Uterus (tissue), 3 donors: ENCODE measurements at regions not wholly inside any gene's neighbourhood (a gene's known extent, or its start where the extent isn't known, plus 50 kb on each side); places are given as distances from the start of the nearest gene placed in this dataset.

Experiments used
- DNase-seq, 2 donors: peaks; one replicate each; pipeline ENCODE4 v3.0.0-alpha.2; 2019 to 2020
- H3K27ac ChIP-seq, 2 donors: fragments of 200-600 bp; sonication (generic); 1 replicate in 1 of 2; 2 replicates in 1 of 2; pipeline ENCODE4 v1.5.1; 2016 to 2018
- H3K27me3 ChIP-seq, 2 donors: fragments of 200-600 bp; sonication (generic); one replicate each; pipeline ENCODE4 v1.5.1; 2018 to 2019; ENCODE audit warnings: control low read depth in 1 of 2
- H3K36me3 ChIP-seq, 2 donors: fragments of 200-600 bp; sonication (generic); one replicate each; pipeline ENCODE4 v1.5.1; 2019; ENCODE audit warnings: control low read depth in 1 of 2
- H3K4me1 ChIP-seq, 2 donors: fragments of 200-600 bp; sonication (generic); one replicate each; pipeline ENCODE4 v1.5.1; 2018 to 2019; ENCODE audit warnings: control low read depth in 1 of 2
- H3K4me3 ChIP-seq, 2 donors: fragments of 200-600 bp; sonication (generic); 1 replicate in 1 of 2; 2 replicates in 1 of 2; pipeline ENCODE4 v1.5.1; 2018 to 2019; ENCODE audit warnings: mild to moderate bottlenecking in 1 of 2
- H3K9me3 ChIP-seq, 2 donors: fragments of 200-600 bp; sonication (generic); one replicate each; pipeline ENCODE4 v1.5.1; 2019; ENCODE audit warnings: control low read depth in 1 of 2
- CTCF ChIP-seq, 4 experiments: fragments of 200-600 bp in 2 of 4; fragments of 450-650 bp in 2 of 4; sonication (generic) in 2 of 4; IDR thresholded peaks; one replicate each; pipeline ENCODE4 v1.5.1; 2016 to 2019; ENCODE audit warnings: antibody characterized with exemption in 4 of 4, mild to moderate bottlenecking in 2 of 4, moderate library complexity in 1 of 4
- POLR2A ChIP-seq, 2 donors: fragments of 450-650 bp; IDR thresholded peaks; one replicate each; pipeline ENCODE4 v1.6.1; 2016; ENCODE audit warnings: antibody characterized with exemption in 2 of 2, mild to moderate bottlenecking in 1 of 2, moderate library complexity in 1 of 2
- intact Hi-C: fragments of 100-400 bp; cut with DNase I; formaldehyde crosslinking; loops from one replicate; pipeline ENCODE4 v1.15.1; 2023; ENCODE audit warnings: low total_unique reads
- donor health status: DM: yes; HTN: yes; CAD: no.

- Histone ChIP-seq H3K27ac (no peak overlapping the region), H3K27me3 (peaks cover 0 to 14% of the 10 kb centered on the region in 2 donors), H3K4me1 (no peaks in the 10 kb centered on the region), H3K4me3 (no peak overlapping the region), H3K36me3 (no peaks in the 10 kb centered on the region), H3K9me3 (peaks cover 0 to 5% of the 10 kb centered on the region in 2 donors)
- intact Hi-C loops, result no loop called here
- DNase-seq, result no peak
- TF ChIP-seq CTCF (IDR thresholded peaks at IDR 0.05) (no peak), POLR2A (IDR thresholded peaks at IDR 0.05) (no peak)
Observed at GRCh38 chr1:18540136-18540765, 59.5 kb downstream of the KLHDC7A start.

GRCh38 chr1:18541046-18541795 is 60.5 kb downstream of the KLHDC7A start:
- H3K4me1 ChIP-seq, result no peaks in the 10 kb centered on the region
- peaks cover 0 to 14% of the 10 kb centered on the region in 2 donors for H3K27me3 ChIP-seq
- peaks cover 0 to 5% of the 10 kb centered on the region in 2 donors for H3K9me3 ChIP-seq
- H3K4me3 ChIP-seq, result no peak overlapping the region
- H3K27ac ChIP-seq, result no peak overlapping the region
- no peaks in the 10 kb centered on the region for H3K36me3 ChIP-seq
- TF ChIP-seq POLR2A (IDR thresholded peaks at IDR 0.05) (no peak), CTCF (IDR thresholded peaks at IDR 0.05) (no peak)
- DNase-seq, result no peak
- intact Hi-C loops, result no loop called here

- no peak for DNase-seq
Observed at GRCh38 chr1:18542351-18542750, 61.6 kb downstream of the KLHDC7A start.

GRCh38 chr1:18546026-18546425 is 65.3 kb downstream of the KLHDC7A start:
- Histone ChIP-seq H3K9me3 (peaks cover 0 to 5% of the 10 kb centered on the region in 2 donors), H3K27me3 (peaks cover 0 to 14% of the 10 kb centered on the region in 2 donors), H3K4me1 (no peaks in the 10 kb centered on the region), H3K27ac (no peak overlapping the region), H3K4me3 (no peak overlapping the region), H3K36me3 (no peaks in the 10 kb centered on the region)
- intact Hi-C loops, result no loop called here
- TF ChIP-seq CTCF (IDR thresholded peaks at IDR 0.05) (no peak), POLR2A (IDR thresholded peaks at IDR 0.05) (no peak)
- no peak for DNase-seq

More at GRCh38 chr1:18542351-18542750, 61.6 kb downstream of the KLHDC7A start:
- intact Hi-C loops, result no loop called here
- no peak overlapping the region for H3K4me3 ChIP-seq
- no peak overlapping the region for H3K27ac ChIP-seq
- H3K9me3 ChIP-seq, result peaks cover 0 to 5% of the 10 kb centered on the region in 2 donors
- peaks cover 0 to 14% of the 10 kb centered on the region in 2 donors for H3K27me3 ChIP-seq
- H3K4me1 ChIP-seq, result no peaks in the 10 kb centered on the region
- TF ChIP-seq POLR2A (IDR thresholded peaks at IDR 0.05), result no peak
- no peaks in the 10 kb centered on the region for H3K36me3 ChIP-seq

GRCh38 chr1:18547460-18547859 is 66.7 kb downstream of the KLHDC7A start:
- Histone ChIP-seq H3K36me3 (no peaks in the 10 kb centered on the region), H3K27ac (no peak overlapping the region), H3K4me1 (no peaks in the 10 kb centered on the region), H3K27me3 (peaks cover 0 to 14% of the 10 kb centered on the region in 2 donors), H3K4me3 (no peak overlapping the region), H3K9me3 (peaks cover 0 to 5% of the 10 kb centered on the region in 2 donors)
- DNase-seq, result no peak
- TF ChIP-seq CTCF (IDR thresholded peaks at IDR 0.05), result no peak
- TF ChIP-seq POLR2A (IDR thresholded peaks at IDR 0.05), result no peak
- intact Hi-C loops, result no loop called here
